ENCODE measurements at regions not wholly inside any gene's neighbourhood (a gene's known extent, or its start where the extent isn't known, plus 50 kb on each side); places are given as distances from the start of the nearest gene placed in this dataset.

DNA sequence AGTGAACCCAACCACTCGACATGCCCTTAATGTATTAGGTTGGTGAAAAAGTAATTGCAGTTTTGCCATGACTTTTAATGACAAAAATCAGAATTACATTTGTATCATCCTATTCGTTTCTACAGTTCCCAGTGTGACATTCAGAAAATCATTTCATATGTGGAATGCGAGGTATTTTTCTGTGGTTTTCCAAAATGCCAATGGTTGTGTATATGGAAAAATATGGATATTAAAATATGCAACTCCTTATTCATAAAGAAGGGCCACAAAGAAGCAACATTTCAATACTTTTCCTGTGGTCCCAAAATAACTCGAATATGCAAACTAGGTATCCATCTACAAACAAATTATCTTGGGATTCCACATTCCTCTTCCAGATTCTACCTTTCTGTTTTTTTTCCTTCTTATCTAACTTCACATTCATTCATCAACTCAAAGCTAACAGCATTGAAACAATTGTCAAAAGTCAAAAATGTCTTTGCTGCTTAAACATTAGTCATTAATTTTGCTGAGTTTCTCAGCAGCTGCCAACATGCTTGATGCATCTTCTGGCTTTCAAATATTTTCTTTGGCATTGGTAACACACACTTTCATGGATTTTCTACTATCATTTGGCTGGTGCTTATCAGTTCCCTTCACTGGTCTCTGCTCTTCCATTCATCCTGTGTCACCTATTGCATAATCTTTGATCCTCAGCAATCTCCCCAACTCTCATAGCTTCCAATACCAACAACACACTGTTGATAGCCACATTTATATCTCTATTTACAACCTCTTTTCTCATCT is 1445.4 kb downstream of the EFNB2 start:
- TF ChIP-seq, protein P1, sequence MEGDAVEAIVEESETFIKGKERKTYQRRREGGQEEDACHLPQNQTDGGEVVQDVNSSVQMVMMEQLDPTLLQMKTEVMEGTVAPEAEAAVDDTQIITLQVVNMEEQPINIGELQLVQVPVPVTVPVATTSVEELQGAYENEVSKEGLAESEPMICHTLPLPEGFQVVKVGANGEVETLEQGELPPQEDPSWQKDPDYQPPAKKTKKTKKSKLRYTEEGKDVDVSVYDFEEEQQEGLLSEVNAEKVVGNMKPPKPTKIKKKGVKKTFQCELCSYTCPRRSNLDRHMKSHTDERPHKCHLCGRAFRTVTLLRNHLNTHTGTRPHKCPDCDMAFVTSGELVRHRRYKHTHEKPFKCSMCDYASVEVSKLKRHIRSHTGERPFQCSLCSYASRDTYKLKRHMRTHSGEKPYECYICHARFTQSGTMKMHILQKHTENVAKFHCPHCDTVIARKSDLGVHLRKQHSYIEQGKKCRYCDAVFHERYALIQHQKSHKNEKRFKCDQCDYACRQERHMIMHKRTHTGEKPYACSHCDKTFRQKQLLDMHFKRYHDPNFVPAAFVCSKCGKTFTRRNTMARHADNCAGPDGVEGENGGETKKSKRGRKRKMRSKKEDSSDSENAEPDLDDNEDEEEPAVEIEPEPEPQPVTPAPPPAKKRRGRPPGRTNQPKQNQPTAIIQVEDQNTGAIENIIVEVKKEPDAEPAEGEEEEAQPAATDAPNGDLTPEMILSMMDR (conservative IDR thresholded peaks at IDR 0.05; ENCODE audit: low read depth, low read length): no peak
- TF ChIP-seq EZH2 (IDR thresholded peaks at IDR 0.05; ENCODE audit: low read length, unreplicated experiment): no peak
